HFFc6 (cell line): ENCODE measurements at regions not wholly inside any gene's neighbourhood (a gene's known extent, or its start where the extent isn't known, plus 50 kb on each side); places are given as distances from the start of the nearest gene placed in this dataset.

Experiments
- DNase-seq: peaks from one replicate; pipeline ENCODE4 v3.0.0-alpha.2; 2018
- H3K27ac Mint-ChIP-seq: 2 replicates; pipeline ENCODE4 v1.8.0; 2020; ENCODE audit warnings: mild to moderate bottlenecking, mixed read lengths
- H3K27me3 Mint-ChIP-seq: 2 replicates; pipeline ENCODE4 v1.8.0; 2021; ENCODE audit warnings: mild to moderate bottlenecking, moderate library complexity, mixed read lengths; ENCODE audit not compliant: insufficient read depth
- H3K36me3 Mint-ChIP-seq: 2 replicates; pipeline ENCODE4 v1.8.0; 2021; ENCODE audit warnings: low read depth, mixed read lengths
- H3K4me1 Mint-ChIP-seq: 2 replicates; pipeline ENCODE4 v1.8.0; 2020; ENCODE audit warnings: low read depth, mixed read lengths
- H3K4me3 Mint-ChIP-seq: 2 replicates; pipeline ENCODE4 v1.8.0; 2020; ENCODE audit warnings: mild to moderate bottlenecking, moderate library complexity, mixed read lengths
- H3K9me3 Mint-ChIP-seq: 2 replicates; pipeline ENCODE4 v1.8.0; 2020; ENCODE audit warnings: mild to moderate bottlenecking, mixed read lengths
- CTCF ChIP-seq: fragments of 200-600 bp; sonication (generic); IDR thresholded peaks from 2 replicates; pipeline ENCODE4 v1.5.0; 2021; ENCODE audit warnings: antibody characterized with exemption, mild to moderate bottlenecking

- no peak for TF ChIP-seq CTCF
- peak overlapping the region; percentile 72 for H3K27ac Mint-ChIP-seq
- H3K27me3 Mint-ChIP-seq = peaks cover 23% of the 10 kb centered on the region
- peaks cover 16% of the 10 kb centered on the region for H3K4me1 Mint-ChIP-seq
- no peaks in the 10 kb centered on the region for H3K9me3 Mint-ChIP-seq
- H3K4me3 Mint-ChIP-seq = peak overlapping the region; percentile 87
- DNase-seq = peak; percentile 9
- H3K36me3 Mint-ChIP-seq = no peaks in the 10 kb centered on the region
These were observed 56.2 kb upstream of the SMYD2 start for GRCh38 chr1:214224611-214225354.

GRCh38 chr1:214228976-214229375 is 52.0 kb upstream of the SMYD2 start:
- Mint-ChIP-seq H3K27ac (no peak overlapping the region), H3K36me3 (no peaks in the 10 kb centered on the region), H3K9me3 (no peaks in the 10 kb centered on the region), H3K4me3 (no peak overlapping the region), H3K27me3 (peaks cover 22% of the 10 kb centered on the region), H3K4me1 (peaks cover 15% of the 10 kb centered on the region)
- no peak for DNase-seq
- TF ChIP-seq CTCF = no peak

- H3K9me3 Mint-ChIP-seq = no peaks in the 10 kb centered on the region
- peaks cover 15% of the 10 kb centered on the region for H3K4me1 Mint-ChIP-seq
- H3K36me3 Mint-ChIP-seq = no peaks in the 10 kb centered on the region
- no peak overlapping the region for H3K4me3 Mint-ChIP-seq
- H3K27ac Mint-ChIP-seq = no peak overlapping the region
- no peak; the same call in 1 of the 2 replicates for TF ChIP-seq CTCF
- no peak for DNase-seq
- H3K27me3 Mint-ChIP-seq = peaks cover 22% of the 10 kb centered on the region
These were observed 51.2 kb upstream of the SMYD2 start for GRCh38 chr1:214229736-214230135.
